ENCODE measurements at regions not wholly inside any gene's neighbourhood (a gene's known extent, or its start where the extent isn't known, plus 50 kb on each side); places are given as distances from the start of the nearest gene placed in this dataset.

DNA sequence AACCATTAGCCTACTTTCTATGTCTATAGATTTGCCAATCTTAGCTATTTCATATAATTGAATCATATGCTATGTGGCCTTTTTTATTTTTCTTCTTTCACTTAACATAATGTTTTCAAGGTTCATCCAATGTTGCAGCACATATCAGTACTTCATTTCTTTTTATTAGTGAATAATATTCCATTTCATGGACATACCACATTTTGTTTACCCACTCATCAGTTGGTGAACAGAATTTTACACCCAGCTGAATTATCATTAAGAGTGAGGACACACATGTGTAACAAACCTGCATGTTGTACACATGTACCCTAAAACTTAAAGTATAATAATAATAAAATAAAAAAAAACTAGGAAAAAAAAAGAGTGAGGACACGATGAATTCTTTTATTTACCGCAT lies 81.7 kb upstream of the C3orf80 start:
- no peak overlapping the region for H3K4me3 ChIP-seq
- no peak for TF ChIP-seq POLR2A (IDR thresholded peaks at IDR 0.05)
- H3K27me3 ChIP-seq = no peaks in the 10 kb centered on the region
- no peaks in the 10 kb centered on the region for H3K9me3 ChIP-seq
- H3K27ac ChIP-seq = no peak overlapping the region
- H3K36me3 ChIP-seq = no peaks in the 10 kb centered on the region
- no peaks in the 10 kb centered on the region for H3K4me1 ChIP-seq
- no peak for DNase-seq (ENCODE audit: extremely low spot score in 2 of 2)
- intact Hi-C loops (cut with DNase I) = no loop called here

DNA sequence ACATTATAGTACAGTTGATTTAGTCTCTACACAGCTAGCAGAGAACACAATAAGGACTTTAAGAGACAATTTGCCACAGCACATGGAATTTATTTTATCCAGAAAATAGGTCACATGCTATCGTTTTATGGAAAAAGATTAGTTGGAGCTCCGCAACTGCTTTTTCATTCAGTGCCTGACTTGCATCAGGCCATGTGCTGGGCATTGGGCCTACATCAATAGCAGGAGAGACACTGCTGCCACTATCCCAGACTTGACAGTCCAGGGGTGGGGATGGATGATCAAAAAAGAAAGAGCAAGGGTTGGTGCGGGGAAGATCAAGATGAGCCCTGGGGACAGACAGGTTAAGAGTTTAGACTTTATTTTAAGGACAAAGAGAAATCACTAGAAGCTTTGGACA lies 75.2 kb upstream of the C3orf80 start:
- intact Hi-C loops (cut with DNase I) = no loop called here
- no peaks in the 10 kb centered on the region for H3K36me3 ChIP-seq
- H3K27ac ChIP-seq = no peak overlapping the region
- no peak for DNase-seq (ENCODE audit: extremely low spot score in 2 of 2)
- no peak overlapping the region for H3K4me3 ChIP-seq
- H3K4me1 ChIP-seq = no peaks in the 10 kb centered on the region
- no peaks in the 10 kb centered on the region for H3K27me3 ChIP-seq
- no peaks in the 10 kb centered on the region for H3K9me3 ChIP-seq
- TF ChIP-seq POLR2A (IDR thresholded peaks at IDR 0.05) (no peak), POLR2AphosphoS5 (IDR thresholded peaks at IDR 0.05; ENCODE audit: insufficient read depth in 1 of 2, low read depth in 1 of 2) (no peak)
- TF ChIP-seq, protein P1, sequence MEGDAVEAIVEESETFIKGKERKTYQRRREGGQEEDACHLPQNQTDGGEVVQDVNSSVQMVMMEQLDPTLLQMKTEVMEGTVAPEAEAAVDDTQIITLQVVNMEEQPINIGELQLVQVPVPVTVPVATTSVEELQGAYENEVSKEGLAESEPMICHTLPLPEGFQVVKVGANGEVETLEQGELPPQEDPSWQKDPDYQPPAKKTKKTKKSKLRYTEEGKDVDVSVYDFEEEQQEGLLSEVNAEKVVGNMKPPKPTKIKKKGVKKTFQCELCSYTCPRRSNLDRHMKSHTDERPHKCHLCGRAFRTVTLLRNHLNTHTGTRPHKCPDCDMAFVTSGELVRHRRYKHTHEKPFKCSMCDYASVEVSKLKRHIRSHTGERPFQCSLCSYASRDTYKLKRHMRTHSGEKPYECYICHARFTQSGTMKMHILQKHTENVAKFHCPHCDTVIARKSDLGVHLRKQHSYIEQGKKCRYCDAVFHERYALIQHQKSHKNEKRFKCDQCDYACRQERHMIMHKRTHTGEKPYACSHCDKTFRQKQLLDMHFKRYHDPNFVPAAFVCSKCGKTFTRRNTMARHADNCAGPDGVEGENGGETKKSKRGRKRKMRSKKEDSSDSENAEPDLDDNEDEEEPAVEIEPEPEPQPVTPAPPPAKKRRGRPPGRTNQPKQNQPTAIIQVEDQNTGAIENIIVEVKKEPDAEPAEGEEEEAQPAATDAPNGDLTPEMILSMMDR (IDR thresholded peaks at IDR 0.05) = no peak

DNA sequence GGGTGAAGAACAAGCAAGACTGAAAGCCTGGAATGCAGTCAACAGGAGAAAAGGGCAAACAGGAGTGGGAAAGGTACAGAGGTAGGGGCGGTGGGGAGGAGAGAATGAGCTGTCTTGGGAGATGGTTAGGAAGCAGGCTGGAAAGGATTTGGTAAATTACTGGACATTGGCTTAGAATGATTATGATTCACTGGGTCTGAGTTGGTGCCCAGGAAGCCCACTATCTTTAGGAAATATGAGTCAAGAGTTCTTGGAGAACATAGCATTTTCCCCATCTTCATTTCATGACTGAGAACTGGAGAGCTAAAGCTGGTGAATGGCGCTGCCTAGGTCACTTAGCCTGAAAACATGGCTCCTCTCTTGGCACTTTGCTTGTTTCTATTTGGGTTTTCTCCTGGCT lies 74.7 kb upstream of the C3orf80 start:
- TF ChIP-seq POLR2AphosphoS5 (IDR thresholded peaks at IDR 0.05; ENCODE audit: insufficient read depth in 1 of 2, low read depth in 1 of 2) (no peak), POLR2A (IDR thresholded peaks at IDR 0.05) (no peak)
- TF ChIP-seq, protein P1 (IDR thresholded peaks at IDR 0.05) = no peak
- intact Hi-C loops (cut with DNase I) = no loop called here

DNA sequence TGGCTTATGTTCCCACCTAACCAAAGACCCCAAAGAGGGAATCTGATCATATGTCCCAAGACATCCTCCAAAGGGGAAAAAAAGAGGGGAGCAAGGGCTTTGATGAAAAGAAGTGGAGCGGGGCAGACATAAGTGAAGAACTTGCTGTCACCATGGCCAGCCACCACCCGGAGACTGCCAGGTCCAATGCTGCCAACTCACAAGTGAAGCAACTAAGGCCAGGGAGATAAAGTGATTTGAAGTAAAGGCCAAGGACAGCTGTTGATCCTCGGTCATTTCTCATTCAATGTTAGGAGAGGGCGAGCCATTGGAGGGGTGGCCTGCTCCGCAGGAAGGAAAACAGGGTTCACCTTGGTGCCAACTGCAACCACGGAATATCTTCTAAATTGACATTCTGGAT lies 72.6 kb upstream of the C3orf80 start:
- TF ChIP-seq POLR2A (IDR thresholded peaks at IDR 0.05) (no peak), POLR2AphosphoS5 (IDR thresholded peaks at IDR 0.05; ENCODE audit: insufficient read depth in 1 of 2, low read depth in 1 of 2) (no peak)
- TF ChIP-seq, protein P1 (IDR thresholded peaks at IDR 0.05) = no peak
- Histone ChIP-seq H3K4me1 (no peaks in the 10 kb centered on the region), H3K36me3 (no peaks in the 10 kb centered on the region), H3K9me3 (no peaks in the 10 kb centered on the region), H3K4me3 (no peak overlapping the region), H3K27ac (no peak overlapping the region), H3K27me3 (no peaks in the 10 kb centered on the region)
- intact Hi-C loops (cut with DNase I) = no loop called here
- DNase-seq (ENCODE audit: extremely low spot score in 2 of 2) = no peak

More for the DNA sequence above, 74.7 kb upstream of the C3orf80 start:
- Histone ChIP-seq H3K27me3 (no peaks in the 10 kb centered on the region), H3K4me1 (no peaks in the 10 kb centered on the region), H3K9me3 (no peaks in the 10 kb centered on the region), H3K27ac (no peak overlapping the region), H3K4me3 (no peak overlapping the region), H3K36me3 (no peaks in the 10 kb centered on the region)
- DNase-seq (ENCODE audit: extremely low spot score in 2 of 2) = no peak

DNA sequence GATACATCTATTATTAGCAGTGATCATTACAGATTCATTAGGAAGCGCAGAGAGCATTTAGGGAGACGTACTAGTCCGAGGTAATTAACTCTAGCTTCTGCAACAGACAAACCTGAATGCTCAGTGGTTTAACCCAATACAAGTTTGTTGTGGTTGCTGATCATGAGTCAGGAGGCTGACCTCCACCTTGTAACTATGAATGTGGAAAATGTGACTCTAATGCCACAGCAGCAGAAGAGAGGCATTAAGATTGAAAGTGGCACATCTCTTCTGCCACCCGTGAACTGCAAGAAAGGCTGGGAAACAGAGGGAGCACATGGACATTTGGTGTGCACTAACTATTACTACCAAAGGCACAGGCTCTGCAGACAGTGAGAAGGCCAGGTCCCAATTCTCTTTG lies 71.2 kb upstream of the C3orf80 start:
- no peaks in the 10 kb centered on the region for H3K4me1 ChIP-seq
- no peak for DNase-seq (ENCODE audit: extremely low spot score in 2 of 2)
- H3K36me3 ChIP-seq = no peaks in the 10 kb centered on the region
- no peaks in the 10 kb centered on the region for H3K27me3 ChIP-seq
- TF ChIP-seq POLR2AphosphoS5 (IDR thresholded peaks at IDR 0.05; ENCODE audit: insufficient read depth in 1 of 2, low read depth in 1 of 2) = no peak
- TF ChIP-seq, protein P1 (IDR thresholded peaks at IDR 0.05) = no peak
- TF ChIP-seq POLR2A (IDR thresholded peaks at IDR 0.05) = no peak
- no peak overlapping the region for H3K27ac ChIP-seq
- intact Hi-C loops (cut with DNase I) = no loop called here
- no peaks in the 10 kb centered on the region for H3K9me3 ChIP-seq
- no peak overlapping the region for H3K4me3 ChIP-seq

DNA sequence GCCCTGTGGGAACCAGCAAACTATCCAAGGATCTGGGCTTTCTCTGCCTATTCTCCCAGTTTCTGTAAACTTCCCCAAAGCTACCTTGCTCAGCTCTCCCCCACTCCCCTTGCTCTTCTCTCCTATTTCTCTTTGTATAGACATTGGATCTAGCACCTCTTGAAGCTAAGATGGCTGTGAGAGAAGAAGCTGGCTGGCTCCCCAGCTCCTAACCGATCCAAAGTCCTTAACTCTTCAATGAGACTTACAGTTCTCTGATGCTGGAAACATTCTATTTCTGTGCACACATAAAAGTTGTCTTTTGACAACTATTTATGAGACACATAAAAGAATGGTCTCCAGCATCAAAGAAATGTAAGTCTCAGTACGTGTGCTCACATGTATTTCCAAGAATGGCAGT lies 70.6 kb upstream of the C3orf80 start:
- no peak overlapping the region for H3K27ac ChIP-seq
- H3K9me3 ChIP-seq = no peaks in the 10 kb centered on the region
- intact Hi-C loops (cut with DNase I) = no loop called here

More for the DNA sequence above, 70.6 kb upstream of the C3orf80 start:
- TF ChIP-seq POLR2A (IDR thresholded peaks at IDR 0.05) = no peak
- TF ChIP-seq POLR2AphosphoS5 (IDR thresholded peaks at IDR 0.05; ENCODE audit: insufficient read depth in 1 of 2, low read depth in 1 of 2) = no peak
- TF ChIP-seq, protein P1 (IDR thresholded peaks at IDR 0.05) = no peak
- no peak overlapping the region for H3K4me3 ChIP-seq
- H3K4me1 ChIP-seq = no peaks in the 10 kb centered on the region
- H3K36me3 ChIP-seq = no peaks in the 10 kb centered on the region
- H3K27me3 ChIP-seq = no peaks in the 10 kb centered on the region
- no peak for DNase-seq (ENCODE audit: extremely low spot score in 2 of 2)
